AG08395 (cell line): ENCODE measurements at regions not wholly inside any gene's neighbourhood (a gene's known extent, or its start where the extent isn't known, plus 50 kb on each side); places are given as distances from the start of the nearest gene placed in this dataset.
"Not testable (repeated sequence)": the region's sequence is repeated elsewhere in the genome, so short reads cannot be mapped to it uniquely, and the experiment has no call there.

Experiments used
- DNase-seq: peaks from one replicate; pipeline ENCODE4 v3.0.0; 2012; ENCODE audit warnings: mixed read lengths, low spot score

GRCh38 chr5:176060472-176061268 is 92.6 kb upstream of the THOC3 start:
- DNase-seq = not testable (repeated sequence)

GRCh38 chr5:176061269-176061622 is 93.1 kb upstream of the THOC3 start:
- DNase-seq = not testable (repeated sequence)

- not testable (repeated sequence) for DNase-seq
Measured at GRCh38 chr5:176061660-176062059, 93.5 kb upstream of the THOC3 start.

- DNase-seq = not testable (repeated sequence)
Measured at GRCh38 chr5:176066262-176066945, 98.3 kb upstream of the THOC3 start.

- DNase-seq = not testable (repeated sequence)
Measured at GRCh38 chr5:176067162-176067561, 99.0 kb upstream of the THOC3 start.

- not testable (repeated sequence) for DNase-seq
Measured at GRCh38 chr5:176067948-176068347, 99.8 kb upstream of the THOC3 start.

- not testable (repeated sequence) for DNase-seq
Measured at GRCh38 chr5:176073996-176074571, 106.0 kb upstream of the THOC3 start.

GRCh38 chr5:176083717-176084116 is 115.6 kb upstream of the THOC3 start:
- DNase-seq = not testable (repeated sequence)

- not testable (repeated sequence) for DNase-seq
Measured at GRCh38 chr5:176103083-176103482, 135.0 kb upstream of the THOC3 start.

- DNase-seq = not testable (repeated sequence)
Measured at GRCh38 chr5:176112888-176113287, 125.3 kb upstream of the SIMC1 start.

- not testable (repeated sequence) for DNase-seq
Measured at GRCh38 chr5:176113673-176114335, 124.4 kb upstream of the SIMC1 start.

GRCh38 chr5:176114825-176115224 is 123.4 kb upstream of the SIMC1 start:
- DNase-seq = not testable (repeated sequence)

GRCh38 chr5:176117699-176118238 is 120.5 kb upstream of the SIMC1 start:
- DNase-seq = not testable (repeated sequence)

- not testable (repeated sequence) for DNase-seq
Measured at GRCh38 chr5:176122361-176122760, 115.9 kb upstream of the SIMC1 start.

GRCh38 chr5:176124120-176124519 is 114.1 kb upstream of the SIMC1 start:
- not testable (repeated sequence) for DNase-seq

GRCh38 chr5:176131771-176132170 is 106.5 kb upstream of the SIMC1 start:
- no peak for DNase-seq

GRCh38 chr5:176132471-176133288 is 105.5 kb upstream of the SIMC1 start:
- DNase-seq = no peak

GRCh38 chr5:176133289-176133870 is 104.8 kb upstream of the SIMC1 start:
- DNase-seq = no peak

GRCh38 chr5:176133877-176134276 is 104.3 kb upstream of the SIMC1 start:
- no peak for DNase-seq

GRCh38 chr5:176134529-176135223 is 103.5 kb upstream of the SIMC1 start:
- DNase-seq = no peak
